Activated CD4-positive, alpha-beta T cell treated with anti-CD3 and anti-CD28 coated beads, Interleukin-2, amount 50 U/mL, for 16 hours (primary cell): ENCODE measurements at regions not wholly inside any gene's neighbourhood (a gene's known extent, or its start where the extent isn't known, plus 50 kb on each side); places are given as distances from the start of the nearest gene placed in this dataset.
"Not testable (repeated sequence)": the region's sequence is repeated elsewhere in the genome, so short reads cannot be mapped to it uniquely, and the experiment has no call there.

Experiments used
- DNase-seq: peaks from one replicate; pipeline ENCODE4 v3.0.0-alpha.2; 2020

GRCh38 chr1:239952348-239953308, 139.1 kb upstream of the FMN2 start:
- DNase-seq = peak; percentile 5

- no peak for DNase-seq
Observed at GRCh38 chr1:239954836-239955235, 136.8 kb upstream of the FMN2 start.

GRCh38 chr1:239955431-239955830, 136.3 kb upstream of the FMN2 start:
- no peak for DNase-seq

GRCh38 chr1:239956263-239956662, 135.4 kb upstream of the FMN2 start:
- no peak for DNase-seq

- no peak for DNase-seq
Observed at GRCh38 chr1:239958063-239958462, 133.6 kb upstream of the FMN2 start.

- no peak for DNase-seq
Observed at GRCh38 chr1:239960366-239960765, 131.3 kb upstream of the FMN2 start.

GRCh38 chr1:239963856-239964255, 127.8 kb upstream of the FMN2 start:
- no peak for DNase-seq

- DNase-seq = peak; percentile 53
Observed at GRCh38 chr1:239976130-239976968, 115.3 kb upstream of the FMN2 start.

GRCh38 chr1:239977416-239977815, 114.3 kb upstream of the FMN2 start:
- DNase-seq = no peak

GRCh38 chr1:239979456-239979855, 112.2 kb upstream of the FMN2 start:
- DNase-seq = no peak

- no peak for DNase-seq
Observed at GRCh38 chr1:239982762-239983161, 108.9 kb upstream of the FMN2 start.

GRCh38 chr1:239985044-239985443, 106.6 kb upstream of the FMN2 start:
- DNase-seq = no peak

GRCh38 chr1:239987103-239987745, 104.5 kb upstream of the FMN2 start:
- peak; percentile 28 for DNase-seq

GRCh38 chr1:239989990-239990389, 101.7 kb upstream of the FMN2 start:
- no peak for DNase-seq

- not testable (repeated sequence) for DNase-seq
Observed at GRCh38 chr1:239992566-239992965, 99.1 kb upstream of the FMN2 start.

- no peak for DNase-seq
Observed at GRCh38 chr1:239993366-239993765, 98.3 kb upstream of the FMN2 start.

- DNase-seq = no peak
Observed at GRCh38 chr1:239995281-239995680, 96.4 kb upstream of the FMN2 start.

GRCh38 chr1:239997160-239997514, 94.5 kb upstream of the FMN2 start:
- no peak for DNase-seq

- DNase-seq = no peak
Observed at GRCh38 chr1:239997515-239998311, 94.0 kb upstream of the FMN2 start.

GRCh38 chr1:239998312-239998649, 93.4 kb upstream of the FMN2 start:
- DNase-seq = no peak

GRCh38 chr1:239999170-239999569, 92.5 kb upstream of the FMN2 start:
- no peak for DNase-seq

GRCh38 chr1:240000634-240001033, 91.0 kb upstream of the FMN2 start:
- peak; percentile 60 for DNase-seq
